Type B pancreatic cell (in vitro differentiated cells): ENCODE measurements at regions not wholly inside any gene's neighbourhood (a gene's known extent, or its start where the extent isn't known, plus 50 kb on each side); places are given as distances from the start of the nearest gene placed in this dataset.

Source experiments
- DNase-seq: peaks from one replicate; pipeline ENCODE4 v3.0.0; 2021; ENCODE audit warnings: mixed read lengths; ENCODE audit not compliant: unreplicated experiment; ENCODE audit errors: extremely low spot score
- H3K27ac Mint-ChIP-seq: 2 replicates; pipeline ENCODE4 v1.8.0; 2021; ENCODE audit warnings: mild to moderate bottlenecking, mixed read lengths
- H3K27me3 Mint-ChIP-seq: 2 replicates; pipeline ENCODE4 v1.8.0; 2021; ENCODE audit warnings: mixed read lengths
- H3K36me3 Mint-ChIP-seq: 2 replicates; pipeline ENCODE4 v1.8.0; 2021; ENCODE audit warnings: mixed read lengths
- H3K4me1 Mint-ChIP-seq: one replicate; pipeline ENCODE4 v1.8.0; 2021; ENCODE audit warnings: mixed read lengths; ENCODE audit not compliant: unreplicated experiment
- H3K4me3 Mint-ChIP-seq: 2 replicates; pipeline ENCODE4 v1.8.0; 2021; ENCODE audit warnings: mild to moderate bottlenecking, mixed read lengths
- H3K9me3 Mint-ChIP-seq: 2 replicates; pipeline ENCODE4 v1.8.0; 2021; ENCODE audit warnings: mixed read lengths
- TF ChIP-seq, protein P1 (sequence below): fragments of 200-600 bp; sonication (generic); conservative IDR thresholded peaks from 2 replicates; pipeline ENCODE4 v1.5.0; 2021; ENCODE audit warnings: antibody characterized with exemption, mild to moderate bottlenecking

DNA sequence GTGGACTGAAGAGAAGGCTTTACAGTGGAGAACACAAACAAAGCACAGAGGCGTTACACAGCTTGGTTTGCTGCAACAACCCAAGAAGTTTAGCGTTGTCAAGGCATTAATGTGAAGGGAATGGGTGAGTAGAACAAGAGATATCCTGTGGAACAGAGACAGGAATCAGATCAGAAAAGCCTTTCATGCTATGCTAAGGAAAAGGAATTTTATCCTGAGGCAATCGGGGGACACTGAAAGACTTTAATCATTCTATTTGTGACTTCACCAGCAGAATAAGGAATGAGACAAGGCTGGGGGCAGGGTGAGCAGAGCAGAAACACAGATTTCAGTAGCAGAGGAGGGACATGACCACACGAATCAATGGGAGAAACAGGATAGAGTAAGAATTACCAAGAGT is 600.7 kb downstream of the IRS1 start:
- no peak overlapping the region for H3K27ac Mint-ChIP-seq

DNA sequence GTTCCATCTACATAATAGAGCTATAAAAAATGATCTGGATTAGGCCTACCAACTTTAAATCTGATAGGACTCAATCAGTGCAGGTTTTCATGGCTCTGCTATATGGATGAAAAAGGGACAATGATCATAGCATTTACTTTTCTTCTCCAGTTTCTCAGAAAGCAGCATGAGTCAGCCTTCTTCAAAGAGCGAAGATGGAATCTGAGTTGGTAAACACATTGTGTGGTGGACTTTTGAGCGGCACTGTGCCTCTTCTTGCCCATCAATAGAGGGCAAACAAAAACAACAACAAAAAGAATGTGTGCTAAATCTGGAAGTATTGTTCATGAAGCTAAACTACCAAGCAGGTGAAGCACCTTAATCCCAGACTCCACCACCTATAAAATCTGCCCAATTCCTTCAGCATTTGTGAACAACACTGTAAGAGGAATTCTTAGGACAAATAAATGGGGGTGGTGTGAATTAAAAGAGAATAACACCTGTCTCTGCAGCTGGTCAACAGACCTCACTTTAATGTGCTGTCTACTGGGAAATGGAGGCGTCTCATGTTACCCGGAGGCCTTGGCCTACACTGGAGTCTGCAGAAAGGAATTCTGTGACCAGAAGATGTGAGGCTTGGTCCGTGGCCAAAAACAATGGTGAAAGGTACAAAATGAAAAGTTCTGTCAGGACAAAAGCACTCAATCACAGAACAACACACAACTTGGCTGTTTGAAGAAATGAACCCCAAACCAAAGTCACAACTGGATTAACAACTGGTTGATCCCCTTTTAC is 609.0 kb downstream of the IRS1 start:
- Mint-ChIP-seq H3K4me3 (no peak overlapping the region), H3K27me3 (no peaks in the 10 kb centered on the region), H3K9me3 (peaks cover 5% of the 10 kb centered on the region), H3K27ac (no peak overlapping the region), H3K36me3 (no peaks in the 10 kb centered on the region), H3K4me1 (peaks cover 15% of the 10 kb centered on the region)
- no peak for DNase-seq
- TF ChIP-seq, protein P1, sequence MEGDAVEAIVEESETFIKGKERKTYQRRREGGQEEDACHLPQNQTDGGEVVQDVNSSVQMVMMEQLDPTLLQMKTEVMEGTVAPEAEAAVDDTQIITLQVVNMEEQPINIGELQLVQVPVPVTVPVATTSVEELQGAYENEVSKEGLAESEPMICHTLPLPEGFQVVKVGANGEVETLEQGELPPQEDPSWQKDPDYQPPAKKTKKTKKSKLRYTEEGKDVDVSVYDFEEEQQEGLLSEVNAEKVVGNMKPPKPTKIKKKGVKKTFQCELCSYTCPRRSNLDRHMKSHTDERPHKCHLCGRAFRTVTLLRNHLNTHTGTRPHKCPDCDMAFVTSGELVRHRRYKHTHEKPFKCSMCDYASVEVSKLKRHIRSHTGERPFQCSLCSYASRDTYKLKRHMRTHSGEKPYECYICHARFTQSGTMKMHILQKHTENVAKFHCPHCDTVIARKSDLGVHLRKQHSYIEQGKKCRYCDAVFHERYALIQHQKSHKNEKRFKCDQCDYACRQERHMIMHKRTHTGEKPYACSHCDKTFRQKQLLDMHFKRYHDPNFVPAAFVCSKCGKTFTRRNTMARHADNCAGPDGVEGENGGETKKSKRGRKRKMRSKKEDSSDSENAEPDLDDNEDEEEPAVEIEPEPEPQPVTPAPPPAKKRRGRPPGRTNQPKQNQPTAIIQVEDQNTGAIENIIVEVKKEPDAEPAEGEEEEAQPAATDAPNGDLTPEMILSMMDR, result no peak

More for the DNA sequence above, 600.7 kb downstream of the IRS1 start:
- TF ChIP-seq, protein P1, result no peak
- H3K36me3 Mint-ChIP-seq, result no peaks in the 10 kb centered on the region
- H3K4me1 Mint-ChIP-seq, result no peaks in the 10 kb centered on the region
- H3K4me3 Mint-ChIP-seq, result no peak overlapping the region
- DNase-seq, result no peak
- H3K27me3 Mint-ChIP-seq, result no peaks in the 10 kb centered on the region
- no peaks in the 10 kb centered on the region for H3K9me3 Mint-ChIP-seq

DNA sequence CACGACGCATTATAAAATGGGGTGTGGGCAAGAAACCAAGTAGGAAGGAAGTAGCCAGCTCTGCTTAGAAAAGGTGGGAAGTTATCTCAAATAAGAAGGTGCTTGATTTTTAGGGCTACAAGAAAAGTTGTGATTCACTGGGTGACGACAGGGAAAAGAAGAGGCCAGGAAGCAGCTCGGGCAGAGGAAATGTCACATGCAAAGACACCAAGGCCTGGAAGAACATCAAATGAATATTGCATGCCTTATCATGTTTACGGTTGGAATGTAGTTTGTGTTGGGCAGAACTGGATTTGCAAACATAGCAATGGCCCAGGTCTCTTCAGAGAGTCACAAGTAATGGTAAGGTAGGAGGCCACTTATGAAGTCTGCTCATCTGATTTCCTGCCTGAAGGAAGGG is 610.6 kb downstream of the IRS1 start:
- H3K36me3 Mint-ChIP-seq, result no peaks in the 10 kb centered on the region
- TF ChIP-seq, protein P1, result no peak

DNA sequence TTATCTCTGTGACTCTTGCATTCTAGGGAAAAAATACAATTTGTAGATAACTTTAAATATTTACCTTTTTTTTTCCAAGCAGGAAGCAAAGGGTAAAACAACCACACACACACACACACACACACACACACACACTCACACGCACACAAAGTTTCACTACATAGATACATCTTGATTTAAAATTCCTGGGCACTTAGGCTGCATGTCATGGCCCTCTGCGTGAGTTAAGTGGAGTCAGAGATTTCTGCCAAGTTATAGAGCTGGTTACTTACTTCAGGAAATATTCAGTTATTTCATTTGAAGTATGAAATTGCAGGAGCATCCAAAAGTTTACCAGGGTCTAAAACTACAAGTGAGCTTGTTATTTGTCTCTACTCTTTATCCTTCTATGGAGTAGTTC is 612.0 kb downstream of the IRS1 start:
- Mint-ChIP-seq H3K4me1 (peaks cover 21% of the 10 kb centered on the region), H3K27ac (no peak overlapping the region), H3K4me3 (no peak overlapping the region), H3K9me3 (peaks cover 12% of the 10 kb centered on the region), H3K27me3 (no peaks in the 10 kb centered on the region), H3K36me3 (no peaks in the 10 kb centered on the region)
- TF ChIP-seq, protein P1, result no peak
- DNase-seq, result no peak

More for the DNA sequence above, 610.6 kb downstream of the IRS1 start:
- Mint-ChIP-seq H3K4me1 (peaks cover 21% of the 10 kb centered on the region), H3K9me3 (peaks cover 5% of the 10 kb centered on the region), H3K27me3 (no peaks in the 10 kb centered on the region), H3K27ac (no peak overlapping the region), H3K4me3 (no peak overlapping the region)
- DNase-seq, result no peak

DNA sequence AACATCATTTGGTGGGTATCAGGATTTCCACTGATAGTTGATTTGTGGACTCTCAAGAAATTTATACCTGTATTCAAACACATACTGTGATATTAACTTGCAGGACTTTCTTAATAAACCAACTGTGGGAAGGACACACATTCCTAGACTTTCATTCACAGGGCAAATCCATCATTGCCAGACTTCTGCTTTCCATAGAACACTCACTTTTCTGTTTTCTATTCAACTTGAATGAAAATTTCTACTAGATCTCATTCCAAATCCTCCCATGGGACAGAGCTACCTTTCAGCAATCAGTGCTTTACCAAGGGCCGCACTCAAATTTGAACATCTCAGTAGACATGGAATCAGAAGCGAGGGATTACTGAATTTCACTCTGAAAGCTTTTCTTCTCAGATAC is 612.5 kb downstream of the IRS1 start:
- DNase-seq, result no peak
- Mint-ChIP-seq H3K27ac (no peak overlapping the region), H3K4me1 (peaks cover 21% of the 10 kb centered on the region), H3K27me3 (no peaks in the 10 kb centered on the region), H3K36me3 (no peaks in the 10 kb centered on the region), H3K9me3 (peaks cover 12% of the 10 kb centered on the region), H3K4me3 (no peak overlapping the region)
- TF ChIP-seq, protein P1, result no peak
